ENCODE measurements at regions not wholly inside any gene's neighbourhood (a gene's known extent, or its start where the extent isn't known, plus 50 kb on each side); places are given as distances from the start of the nearest gene placed in this dataset.

- no peak overlapping the region for H3K27ac ChIP-seq (ENCODE audit: low read length)
- H3K27me3 ChIP-seq (ENCODE audit: control insufficient read depth, insufficient read depth, low read length): no peaks in the 10 kb centered on the region
- no peaks in the 10 kb centered on the region for H3K9me3 ChIP-seq (ENCODE audit: control insufficient read depth, insufficient read depth, low read length)
- WGBS (ENCODE audit: insufficient coverage, insufficient read length): no CpG with 5 or more reads among the region's 2 CpGs
- no peak overlapping the region for H3K4me3 ChIP-seq (ENCODE audit: low read length)
- no peaks in the 10 kb centered on the region for H3K36me3 ChIP-seq (ENCODE audit: control insufficient read depth, insufficient read depth, low read length)
- no peak for DNase-seq (ENCODE audit: low read depth, low spot score)
- H3K4me1 ChIP-seq (ENCODE audit: control insufficient read depth, insufficient read depth, low read length): no peaks in the 10 kb centered on the region
These were observed 534.6 kb downstream of the PPARGC1A start for GRCh38 chr4:23355258-23355657.

GRCh38 chr4:23353200-23353599 is 536.6 kb downstream of the PPARGC1A start:
- no CpG with 5 or more reads among the region's 1 CpG for WGBS (ENCODE audit: insufficient coverage, insufficient read length)
- no peaks in the 10 kb centered on the region for H3K36me3 ChIP-seq (ENCODE audit: control insufficient read depth, insufficient read depth, low read length)
- no peaks in the 10 kb centered on the region for H3K9me3 ChIP-seq (ENCODE audit: control insufficient read depth, insufficient read depth, low read length)
- no peak for DNase-seq (ENCODE audit: low read depth, low spot score)
- H3K27ac ChIP-seq (ENCODE audit: low read length): no peak overlapping the region
- H3K4me3 ChIP-seq (ENCODE audit: low read length): no peak overlapping the region
- H3K4me1 ChIP-seq (ENCODE audit: control insufficient read depth, insufficient read depth, low read length): no peaks in the 10 kb centered on the region
- no peaks in the 10 kb centered on the region for H3K27me3 ChIP-seq (ENCODE audit: control insufficient read depth, insufficient read depth, low read length)

DNA sequence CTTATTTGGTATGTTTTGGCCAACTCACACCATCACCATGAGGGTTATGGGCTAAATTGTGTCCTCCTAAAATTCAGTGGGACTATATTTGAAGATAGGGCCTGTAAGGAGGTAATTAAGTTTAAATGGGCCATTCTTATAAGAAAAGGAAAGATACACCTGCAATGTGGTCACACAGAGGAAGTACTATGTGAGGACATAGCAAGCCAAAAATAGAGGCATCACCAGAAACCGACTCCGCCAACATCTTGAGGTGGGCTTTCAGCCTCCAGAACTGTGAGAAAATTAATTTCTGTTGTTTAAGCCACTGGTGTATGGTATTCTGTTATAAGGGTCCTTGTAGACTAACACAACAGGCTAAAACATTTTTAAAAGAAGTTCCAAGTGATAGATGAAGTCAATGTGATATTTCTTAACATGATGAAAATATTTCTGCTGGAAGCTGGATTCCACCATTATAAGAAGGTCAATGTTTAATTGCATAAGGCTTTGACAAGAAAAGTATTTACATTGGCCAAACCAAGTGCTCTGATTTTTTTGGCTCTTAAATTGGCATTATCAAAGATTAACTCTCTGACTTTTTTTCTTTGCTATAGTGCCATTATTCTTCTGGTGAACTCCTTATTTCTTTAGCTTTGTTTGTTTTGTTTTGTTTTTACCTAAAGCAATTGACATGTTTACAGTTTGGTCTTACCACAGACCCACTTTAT is 540.9 kb downstream of the PPARGC1A start:
- DNase-seq (ENCODE audit: low read depth, low spot score): no peak
- Histone ChIP-seq H3K27ac (ENCODE audit: low read length) (no peak overlapping the region), H3K9me3 (ENCODE audit: control insufficient read depth, insufficient read depth, low read length) (no peaks in the 10 kb centered on the region), H3K4me1 (ENCODE audit: control insufficient read depth, insufficient read depth, low read length) (no peaks in the 10 kb centered on the region), H3K27me3 (ENCODE audit: control insufficient read depth, insufficient read depth, low read length) (no peaks in the 10 kb centered on the region), H3K4me3 (ENCODE audit: low read length) (no peak overlapping the region), H3K36me3 (ENCODE audit: control insufficient read depth, insufficient read depth, low read length) (no peaks in the 10 kb centered on the region)
- WGBS (ENCODE audit: insufficient coverage, insufficient read length): no CpG with 5 or more reads among the region's 2 CpGs

GRCh38 chr4:23337292-23337691 is 552.6 kb downstream of the PPARGC1A start:
- H3K9me3 ChIP-seq (ENCODE audit: control insufficient read depth, insufficient read depth, low read length): no peaks in the 10 kb centered on the region
- no peak overlapping the region for H3K27ac ChIP-seq (ENCODE audit: low read length)
- no peak for DNase-seq (ENCODE audit: low read depth, low spot score)
- H3K4me1 ChIP-seq (ENCODE audit: control insufficient read depth, insufficient read depth, low read length): peaks cover 4% of the 10 kb centered on the region; the same call in 1 of the 2 replicates
- WGBS (ENCODE audit: insufficient coverage, insufficient read length): no CpG with 5 or more reads among the region's 2 CpGs
- H3K36me3 ChIP-seq (ENCODE audit: control insufficient read depth, insufficient read depth, low read length): no peaks in the 10 kb centered on the region
- no peak overlapping the region for H3K4me3 ChIP-seq (ENCODE audit: low read length)
- H3K27me3 ChIP-seq (ENCODE audit: control insufficient read depth, insufficient read depth, low read length): no peaks in the 10 kb centered on the region

DNA sequence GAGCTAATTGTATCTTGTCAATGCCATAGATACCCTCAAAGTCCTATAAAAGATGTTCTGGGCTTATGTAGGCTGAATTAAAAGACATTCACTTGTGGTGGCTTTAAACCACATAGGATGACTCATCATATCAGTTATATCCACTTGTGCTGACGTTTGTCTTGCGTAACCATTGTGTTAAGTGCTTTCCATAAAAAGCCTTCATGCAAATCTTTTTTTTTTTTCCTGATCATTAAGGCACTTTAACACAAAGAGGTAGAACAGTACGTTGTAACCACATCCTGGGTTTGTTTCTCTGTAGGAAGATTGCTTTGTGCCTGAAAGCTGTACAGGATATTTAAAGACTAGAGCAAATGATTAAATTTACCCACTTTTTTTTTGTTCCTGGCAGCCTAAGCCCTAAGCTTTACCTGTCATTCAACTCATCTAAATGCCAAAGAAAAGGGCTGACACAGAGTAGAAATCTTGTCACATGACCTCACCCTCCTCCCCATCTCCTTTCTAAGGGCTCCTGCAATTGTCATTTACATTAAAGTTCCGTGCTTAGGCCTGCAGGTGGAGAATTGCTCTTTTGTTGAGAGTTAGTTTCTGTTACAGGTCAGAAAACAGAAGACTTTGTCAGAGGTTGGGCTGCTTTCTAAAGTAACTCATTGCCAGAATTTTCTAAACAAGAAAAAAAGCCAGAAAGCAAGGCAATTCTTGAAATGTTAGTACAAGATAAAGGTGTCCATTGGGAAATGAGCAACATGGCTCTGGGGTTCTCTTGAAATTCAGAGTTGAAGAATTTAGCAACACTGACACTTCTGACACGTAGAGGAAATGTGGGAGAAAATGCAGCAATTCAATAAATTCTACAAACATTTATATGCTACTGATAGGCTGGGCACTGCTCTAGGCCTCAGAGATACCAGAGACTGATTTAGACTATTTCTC is 555.6 kb downstream of the PPARGC1A start:
- Histone ChIP-seq H3K4me1 (ENCODE audit: control insufficient read depth, insufficient read depth, low read length) (peaks cover 4% of the 10 kb centered on the region; the same call in 1 of the 2 replicates), H3K4me3 (ENCODE audit: low read length) (no peak overlapping the region), H3K36me3 (ENCODE audit: control insufficient read depth, insufficient read depth, low read length) (no peaks in the 10 kb centered on the region), H3K9me3 (ENCODE audit: control insufficient read depth, insufficient read depth, low read length) (no peaks in the 10 kb centered on the region), H3K27me3 (ENCODE audit: control insufficient read depth, insufficient read depth, low read length) (no peaks in the 10 kb centered on the region), H3K27ac (ENCODE audit: low read length) (peak overlapping the region; percentile 82)
- no CpG with 5 or more reads among the region's 5 CpGs for WGBS (ENCODE audit: insufficient coverage, insufficient read length)
- peak; percentile 54 for DNase-seq (ENCODE audit: low read depth, low spot score)

GRCh38 chr4:23333556-23333945 is 556.3 kb downstream of the PPARGC1A start:
- no peaks in the 10 kb centered on the region for H3K36me3 ChIP-seq (ENCODE audit: control insufficient read depth, insufficient read depth, low read length)
- no peak overlapping the region for H3K27ac ChIP-seq (ENCODE audit: low read length)
- peaks cover 4% of the 10 kb centered on the region; the same call in 1 of the 2 replicates for H3K4me1 ChIP-seq (ENCODE audit: control insufficient read depth, insufficient read depth, low read length)
- no peak overlapping the region for H3K4me3 ChIP-seq (ENCODE audit: low read length)
- H3K27me3 ChIP-seq (ENCODE audit: control insufficient read depth, insufficient read depth, low read length): no peaks in the 10 kb centered on the region
- H3K9me3 ChIP-seq (ENCODE audit: control insufficient read depth, insufficient read depth, low read length): no peaks in the 10 kb centered on the region
- no CpG with 5 or more reads among the region's 5 CpGs for WGBS (ENCODE audit: insufficient coverage, insufficient read length)
- DNase-seq (ENCODE audit: low read depth, low spot score): no peak

DNA sequence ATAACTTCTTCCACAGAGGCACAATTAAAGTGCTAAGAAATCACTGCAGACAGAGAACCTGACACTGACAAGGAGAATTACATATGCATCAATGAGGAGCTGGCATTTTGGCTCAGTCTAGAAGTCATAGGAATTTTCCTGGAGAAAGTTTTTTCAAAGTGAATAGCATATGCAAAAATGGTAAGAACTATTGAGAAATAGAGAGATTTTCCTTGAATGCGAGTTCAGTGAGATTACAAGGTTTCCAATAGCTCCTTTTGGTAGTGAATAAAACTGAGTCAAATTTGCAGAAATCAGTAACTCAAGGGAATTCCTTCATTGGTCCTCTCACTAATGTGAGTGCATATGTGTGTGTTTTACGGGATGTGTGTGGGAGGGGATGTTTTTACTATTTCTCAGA is 557.5 kb downstream of the PPARGC1A start:
- H3K4me1 ChIP-seq (ENCODE audit: control insufficient read depth, insufficient read depth, low read length): peaks cover 4% of the 10 kb centered on the region; the same call in 1 of the 2 replicates
- no peaks in the 10 kb centered on the region for H3K27me3 ChIP-seq (ENCODE audit: control insufficient read depth, insufficient read depth, low read length)
- H3K4me3 ChIP-seq (ENCODE audit: low read length): no peak overlapping the region
- H3K27ac ChIP-seq (ENCODE audit: low read length): no peak overlapping the region
- no CpG with 5 or more reads among the region's 2 CpGs for WGBS (ENCODE audit: insufficient coverage, insufficient read length)
- no peak for DNase-seq (ENCODE audit: low read depth, low spot score)
- no peaks in the 10 kb centered on the region for H3K9me3 ChIP-seq (ENCODE audit: control insufficient read depth, insufficient read depth, low read length)
- H3K36me3 ChIP-seq (ENCODE audit: control insufficient read depth, insufficient read depth, low read length): no peaks in the 10 kb centered on the region

DNA sequence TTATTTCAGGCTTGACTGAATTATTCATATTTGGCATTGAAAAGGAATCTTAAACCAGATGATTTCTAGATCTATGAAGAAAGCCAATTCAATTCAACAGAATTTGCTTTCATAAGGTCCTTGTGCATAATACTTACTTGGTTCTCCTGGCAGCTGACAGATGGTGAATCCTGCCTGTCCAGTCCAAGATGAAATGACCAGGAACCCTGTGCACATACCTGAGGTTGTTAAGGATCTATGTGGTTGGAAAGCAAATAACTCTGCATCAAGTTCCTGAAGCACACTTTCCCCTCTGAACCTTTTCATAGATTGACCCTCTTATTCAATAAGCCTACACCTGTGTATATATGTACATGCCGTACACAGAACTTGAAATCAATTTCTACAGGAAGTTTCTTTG is 562.7 kb downstream of the PPARGC1A start:
- no peak for DNase-seq (ENCODE audit: low read depth, low spot score)
- H3K27me3 ChIP-seq (ENCODE audit: control insufficient read depth, insufficient read depth, low read length): no peaks in the 10 kb centered on the region
- no peaks in the 10 kb centered on the region for H3K4me1 ChIP-seq (ENCODE audit: control insufficient read depth, insufficient read depth, low read length)
- no peaks in the 10 kb centered on the region for H3K9me3 ChIP-seq (ENCODE audit: control insufficient read depth, insufficient read depth, low read length)
- H3K27ac ChIP-seq (ENCODE audit: low read length): no peak overlapping the region
- no peaks in the 10 kb centered on the region for H3K36me3 ChIP-seq (ENCODE audit: control insufficient read depth, insufficient read depth, low read length)
- H3K4me3 ChIP-seq (ENCODE audit: low read length): no peak overlapping the region
- no CpG with 5 or more reads among the region's 1 CpG for WGBS (ENCODE audit: insufficient coverage, insufficient read length)

- Histone ChIP-seq H3K36me3 (ENCODE audit: control insufficient read depth, insufficient read depth, low read length) (no peaks in the 10 kb centered on the region), H3K27me3 (ENCODE audit: control insufficient read depth, insufficient read depth, low read length) (no peaks in the 10 kb centered on the region), H3K4me3 (ENCODE audit: low read length) (no peak overlapping the region), H3K9me3 (ENCODE audit: control insufficient read depth, insufficient read depth, low read length) (no peaks in the 10 kb centered on the region), H3K4me1 (ENCODE audit: control insufficient read depth, insufficient read depth, low read length) (no peaks in the 10 kb centered on the region), H3K27ac (ENCODE audit: low read length) (no peak overlapping the region)
- WGBS (ENCODE audit: insufficient coverage, insufficient read length): no CpG with 5 or more reads among the region's 3 CpGs
- no peak for DNase-seq (ENCODE audit: low read depth, low spot score)
These were observed 565.7 kb downstream of the PPARGC1A start for GRCh38 chr4:23324021-23324690.

DNA sequence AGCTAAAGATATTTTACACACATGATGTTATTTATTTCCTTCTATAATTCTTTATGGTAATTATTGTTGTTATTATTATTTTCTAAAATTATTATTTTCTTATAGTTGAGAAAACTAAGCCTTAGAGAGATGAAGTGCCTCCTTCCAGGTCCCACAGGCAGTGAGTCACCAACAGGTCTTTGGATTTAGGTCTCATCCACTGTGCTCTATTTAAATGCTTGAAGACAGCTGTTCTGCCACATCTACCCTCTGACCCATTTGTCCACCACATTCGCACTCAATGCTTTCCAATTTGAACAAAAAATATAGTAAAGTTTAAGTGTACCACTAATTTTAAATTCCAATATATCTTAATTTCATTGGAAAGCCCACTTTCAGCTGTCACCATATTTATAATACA is 566.4 kb downstream of the PPARGC1A start:
- no peak for DNase-seq (ENCODE audit: low read depth, low spot score)
- no peak overlapping the region for H3K27ac ChIP-seq (ENCODE audit: low read length)
- no peaks in the 10 kb centered on the region for H3K27me3 ChIP-seq (ENCODE audit: control insufficient read depth, insufficient read depth, low read length)
- H3K4me1 ChIP-seq (ENCODE audit: control insufficient read depth, insufficient read depth, low read length): no peaks in the 10 kb centered on the region
- no peaks in the 10 kb centered on the region for H3K9me3 ChIP-seq (ENCODE audit: control insufficient read depth, insufficient read depth, low read length)
- WGBS (ENCODE audit: insufficient coverage, insufficient read length): no CpG with 5 or more reads among the region's 1 CpG
- no peaks in the 10 kb centered on the region for H3K36me3 ChIP-seq (ENCODE audit: control insufficient read depth, insufficient read depth, low read length)
- no peak overlapping the region for H3K4me3 ChIP-seq (ENCODE audit: low read length)

All from iPS DF 6.9 (cell line).